ENCODE measurements at regions not wholly inside any gene's neighbourhood (a gene's known extent, or its start where the extent isn't known, plus 50 kb on each side); places are given as distances from the start of the nearest gene placed in this dataset.

- Histone ChIP-seq H3K9me3 (ENCODE audit: control insufficient read depth, low read depth, low read length) (no peaks in the 10 kb centered on the region), H4K91ac (ENCODE audit: insufficient read length, low read depth, low read length) (no peak overlapping the region), H3K56ac (ENCODE audit: insufficient read length, low read depth, low read length) (no peak overlapping the region), H3T11ph (ENCODE audit: low read length) (no peak overlapping the region), H4K20me1 (ENCODE audit: control insufficient read depth, insufficient read depth, insufficient read length) (no peaks in the 10 kb centered on the region), H2AFZ (ENCODE audit: low read length) (no peak overlapping the region), H2BK120ac (ENCODE audit: low read depth, low read length, poor library complexity, severe bottlenecking) (no peak overlapping the region), H2BK15ac (ENCODE audit: low read depth, low read length) (no peak overlapping the region), H3K79me2 (ENCODE audit: insufficient read depth, low read length) (no peaks in the 10 kb centered on the region), H3K23ac (ENCODE audit: insufficient read length, low read depth, low read length) (no peak overlapping the region), H2BK12ac (ENCODE audit: insufficient read length, low read depth, low read length) (no peak overlapping the region), H3K18ac (ENCODE audit: insufficient read length, low read depth, low read length) (no peak overlapping the region), H3K27me3 (ENCODE audit: insufficient read depth, low read length) (no peaks in the 10 kb centered on the region), H4K5ac (ENCODE audit: insufficient read length, low read depth, low read length) (no peak overlapping the region), H3K14ac (ENCODE audit: insufficient read depth, low read length) (no peak overlapping the region), H2BK5ac (ENCODE audit: insufficient read length, low read length) (no peak overlapping the region), H3K79me1 (ENCODE audit: insufficient read depth, low read depth, low read length, poor library complexity, severe bottlenecking) (no peaks in the 10 kb centered on the region), H3K4me2 (ENCODE audit: insufficient read depth, insufficient read length, low read length) (no peak overlapping the region), H4K8ac (replicated peaks; ENCODE audit: insufficient read length, low read depth, low read length) (no peak overlapping the region), H3K4me1 (ENCODE audit: insufficient read depth, low read length) (no peaks in the 10 kb centered on the region), H3K27ac (ENCODE audit: insufficient read length, low read depth, low read length) (no peak overlapping the region), H2AK5ac (ENCODE audit: insufficient read length, low read length) (no peak overlapping the region), H2BK20ac (ENCODE audit: low read depth, low read length, poor library complexity, severe bottlenecking) (no peak overlapping the region), H3K4ac (ENCODE audit: low read depth, low read length) (no peak overlapping the region), H3K23me2 (ENCODE audit: insufficient read length, low read depth, low read length, poor library complexity, severe bottlenecking) (no peaks in the 10 kb centered on the region), H3K9ac (ENCODE audit: extremely low read depth, insufficient read length, low read length) (no peak overlapping the region)
- no peaks in the 10 kb centered on the region for H3K9me3 Mint-ChIP-seq
- no CpG with 5 or more reads among the region's 6 CpGs for WGBS (ENCODE audit: extremely low coverage, insufficient read length, low lambda C conversion rate)
- no peak overlapping the region for H3K4me3 Mint-ChIP-seq
- H3K27me3 Mint-ChIP-seq (ENCODE audit: low read depth), result no peaks in the 10 kb centered on the region
- no peaks in the 10 kb centered on the region for H3K4me1 Mint-ChIP-seq
- no peak for TF ChIP-seq CTCF (conservative IDR thresholded peaks at IDR 0.05)
- no peaks in the 10 kb centered on the region for H3K36me3 Mint-ChIP-seq (ENCODE audit: insufficient read depth in 1 of 3, low read depth in 3 of 3)
- no peak overlapping the region; a peak in 1 of 7 replicates for H3K27ac Mint-ChIP-seq
- no peak for DNase-seq
Measured at GRCh38 chr3:21944251-21944650, 193.2 kb upstream of the ZNF385D start.
